HG03060 (cell line): ENCODE measurements at regions not wholly inside any gene's neighbourhood (a gene's known extent, or its start where the extent isn't known, plus 50 kb on each side); places are given as distances from the start of the nearest gene placed in this dataset.

Experiments
- ATAC-seq: cut with Tn5 transposase; IDR thresholded peaks from one replicate; pipeline ENCODE4 v1.9.1; 2021; ENCODE audit warnings: low read depth, moderate number of reproducible peaks; ENCODE audit not compliant: unreplicated experiment

- no peak for ATAC-seq
These were observed 252.7 kb upstream of the CELF2 start for GRCh38 chr10:10765017-10765416.

GRCh38 chr10:10772411-10772810 lies 245.3 kb upstream of the CELF2 start:
- ATAC-seq = no peak

- no peak for ATAC-seq
These were observed 244.7 kb upstream of the CELF2 start for GRCh38 chr10:10772874-10773508.

GRCh38 chr10:10774416-10774815 lies 243.3 kb upstream of the CELF2 start:
- ATAC-seq = no peak

GRCh38 chr10:10776363-10776762 lies 241.3 kb upstream of the CELF2 start:
- no peak for ATAC-seq

GRCh38 chr10:10777279-10777678 lies 240.4 kb upstream of the CELF2 start:
- no peak for ATAC-seq

GRCh38 chr10:10777723-10778122 lies 239.9 kb upstream of the CELF2 start:
- no peak for ATAC-seq

- no peak for ATAC-seq
These were observed 238.7 kb upstream of the CELF2 start for GRCh38 chr10:10778959-10779358.

GRCh38 chr10:10779511-10779910 lies 238.2 kb upstream of the CELF2 start:
- ATAC-seq = no peak

- no peak for ATAC-seq
These were observed 236.9 kb upstream of the CELF2 start for GRCh38 chr10:10780746-10781145.

- no peak for ATAC-seq
These were observed 235.1 kb upstream of the CELF2 start for GRCh38 chr10:10782603-10783002.

GRCh38 chr10:10785627-10786026 lies 232.0 kb upstream of the CELF2 start:
- ATAC-seq = no peak

GRCh38 chr10:10786109-10787090 lies 231.3 kb upstream of the CELF2 start:
- ATAC-seq = no peak

- no peak for ATAC-seq
These were observed 230.1 kb upstream of the CELF2 start for GRCh38 chr10:10787586-10787985.

GRCh38 chr10:10788761-10789160 lies 228.9 kb upstream of the CELF2 start:
- ATAC-seq = no peak

- no peak for ATAC-seq
These were observed 225.8 kb upstream of the CELF2 start for GRCh38 chr10:10791869-10792268.

- no peak for ATAC-seq
These were observed 225.0 kb upstream of the CELF2 start for GRCh38 chr10:10792681-10793080.

- no peak for ATAC-seq
These were observed 223.6 kb upstream of the CELF2 start for GRCh38 chr10:10794046-10794445.

- ATAC-seq = no peak
These were observed 222.9 kb upstream of the CELF2 start for GRCh38 chr10:10794791-10795191.

GRCh38 chr10:10796061-10796773 lies 221.5 kb upstream of the CELF2 start:
- ATAC-seq = no peak

GRCh38 chr10:10796774-10797415 lies 220.8 kb upstream of the CELF2 start:
- no peak for ATAC-seq
